ENCODE measurements at regions not wholly inside any gene's neighbourhood (a gene's known extent, or its start where the extent isn't known, plus 50 kb on each side); places are given as distances from the start of the nearest gene placed in this dataset.

- Histone ChIP-seq H3K9me2 (no peaks in the 10 kb centered on the region), H3K4me2 (no peak overlapping the region), H3F3A (replicated peaks; ENCODE audit: insufficient read depth) (no peaks in the 10 kb centered on the region), H3K79me2 (ENCODE audit: insufficient read depth) (no peaks in the 10 kb centered on the region), H2AFZ (ENCODE audit: low read depth) (no peak overlapping the region), H4K20me1 (ENCODE audit: insufficient read depth) (no peaks in the 10 kb centered on the region), H3K27me3 (ENCODE audit: insufficient read depth) (no peaks in the 10 kb centered on the region), H3K9me3 (no peaks in the 10 kb centered on the region), H3K36me3 (replicated peaks in 1 of 2; ENCODE audit: control insufficient read depth in 1 of 2, insufficient read depth in 2 of 2, low read length in 1 of 2) (no peaks in the 10 kb centered on the region), H3K9ac (no peak overlapping the region), H3K27ac (ENCODE audit: low read depth in 2 of 2, low read length in 1 of 2) (no peak overlapping the region), H3K4me3 (ENCODE audit: low read depth in 2 of 2, low read length in 1 of 2) (no peak overlapping the region), H3K4me1 (ENCODE audit: control insufficient read depth in 1 of 2, insufficient read depth in 2 of 2, low read depth in 1 of 2, low read length in 1 of 2) (no peaks in the 10 kb centered on the region)
- TF ChIP-seq FOSL2 (IDR thresholded peaks at IDR 0.05; ENCODE audit: borderline replicate concordance, low read depth) (no peak), EZH2phosphoT487 (IDR thresholded peaks at IDR 0.05; ENCODE audit: borderline replicate concordance, low read depth) (no peak), IRF3 (IDR thresholded peaks at IDR 0.05; ENCODE audit: low read depth, low read length) (no peak), PBX3 (IDR thresholded peaks at IDR 0.05) (no peak), NRF1 (IDR thresholded peaks at IDR 0.05; ENCODE audit: low read depth, low read length) (no peak), JUND (IDR thresholded peaks at IDR 0.05) (no peak), NFIC (IDR thresholded peaks at IDR 0.05; ENCODE audit: borderline replicate concordance) (no peak), GATA2 (CRISPR knock-in tag; IDR thresholded peaks at IDR 0.05) (no peak), CHD2 (IDR thresholded peaks at IDR 0.05; ENCODE audit: low read length, partially characterized antibody) (no peak), MXI1 (IDR thresholded peaks at IDR 0.05; ENCODE audit: low read depth, low read length) (no peak)
- CTCF ChIA-PET, result no interaction called here
- 2% methylated on average over 2 of the region's 2 CpGs for WGBS (ENCODE audit: low lambda C conversion rate)
- POLR2A ChIA-PET, result no interaction called here
- DNase-seq, result no peak
Observed at GRCh38 chr7:48803250-48803649, 121.1 kb upstream of the CDC14C start.

DNA sequence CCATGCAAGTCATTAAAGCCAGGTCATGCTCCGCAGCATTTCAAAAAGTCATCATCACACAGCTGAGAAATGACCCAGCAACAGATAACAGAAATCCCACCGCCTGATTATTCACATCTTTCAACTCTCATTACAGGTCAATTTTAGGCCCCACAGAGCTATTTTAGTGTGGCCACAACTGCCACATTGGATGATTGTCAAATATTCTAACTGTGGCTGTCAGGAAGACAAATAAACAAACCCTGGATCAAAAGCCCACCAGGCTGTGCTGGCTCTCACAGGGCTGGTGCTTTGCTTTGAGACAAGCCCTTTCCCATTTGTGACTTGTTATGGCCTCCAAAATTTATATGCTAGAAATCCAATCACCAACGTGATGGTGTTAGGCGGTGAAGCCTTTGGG lies 117.6 kb upstream of the CDC14C start:
- ChIA-PET CTCF (no interaction called here), POLR2A (no interaction called here)
- Histone ChIP-seq H3K4me2 (no peak overlapping the region), H3K4me3 (ENCODE audit: low read depth in 2 of 2, low read length in 1 of 2) (no peak overlapping the region), H3K27me3 (ENCODE audit: insufficient read depth) (no peaks in the 10 kb centered on the region), H3F3A (replicated peaks; ENCODE audit: insufficient read depth) (no peaks in the 10 kb centered on the region), H3K9ac (no peak overlapping the region), H3K9me2 (no peaks in the 10 kb centered on the region), H3K27ac (ENCODE audit: low read depth in 2 of 2, low read length in 1 of 2) (no peak overlapping the region), H2AFZ (ENCODE audit: low read depth) (no peak overlapping the region), H3K4me1 (ENCODE audit: control insufficient read depth in 1 of 2, insufficient read depth in 2 of 2, low read depth in 1 of 2, low read length in 1 of 2) (no peaks in the 10 kb centered on the region), H3K9me3 (no peaks in the 10 kb centered on the region), H3K79me2 (ENCODE audit: insufficient read depth) (no peaks in the 10 kb centered on the region), H4K20me1 (ENCODE audit: insufficient read depth) (no peaks in the 10 kb centered on the region), H3K36me3 (replicated peaks in 1 of 2; ENCODE audit: control insufficient read depth in 1 of 2, insufficient read depth in 2 of 2, low read length in 1 of 2) (no peaks in the 10 kb centered on the region)
- no peak for DNase-seq
- WGBS (ENCODE audit: low lambda C conversion rate), result 0% methylated on average over 4 of the region's 4 CpGs
- TF ChIP-seq EP300 (IDR thresholded peaks at IDR 0.05; ENCODE audit: borderline replicate concordance in 1 of 2, low read depth in 1 of 2, low read length in 1 of 2), result no peak
- TF ChIP-seq, protein P1, sequence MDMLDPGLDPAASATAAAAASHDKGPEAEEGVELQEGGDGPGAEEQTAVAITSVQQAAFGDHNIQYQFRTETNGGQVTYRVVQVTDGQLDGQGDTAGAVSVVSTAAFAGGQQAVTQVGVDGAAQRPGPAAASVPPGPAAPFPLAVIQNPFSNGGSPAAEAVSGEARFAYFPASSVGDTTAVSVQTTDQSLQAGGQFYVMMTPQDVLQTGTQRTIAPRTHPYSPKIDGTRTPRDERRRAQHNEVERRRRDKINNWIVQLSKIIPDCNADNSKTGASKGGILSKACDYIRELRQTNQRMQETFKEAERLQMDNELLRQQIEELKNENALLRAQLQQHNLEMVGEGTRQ (IDR thresholded peaks at IDR 0.05; ENCODE audit: borderline replicate concordance, low read depth, low read length), result no peak

Measured in SK-N-SH (cell line).